Psoas muscle (tissue), 7 donors: ENCODE measurements at regions not wholly inside any gene's neighbourhood (a gene's known extent, or its start where the extent isn't known, plus 50 kb on each side); places are given as distances from the start of the nearest gene placed in this dataset.

Source experiments
- ATAC-seq, 4 donors: fragments of 200-7000 bp; cut with Tn5 transposase; one replicate each; pipeline ENCODE4 v1.9.1; 2020; ENCODE audit warnings: moderate library complexity in 3 of 4, mild to moderate bottlenecking in 2 of 4
- DNase-seq, 2 donors: peaks; one replicate each; pipeline ENCODE4 v3.0.0-alpha.2; 2020
- H3K27ac ChIP-seq: fragments of 200-600 bp; one replicate; pipeline ENCODE4 v1.8.0; 2022
- H3K27me3 ChIP-seq, 3 donors: fragments of 200-600 bp in 1 of 3; one replicate each; pipeline versions ENCODE4 v1.6.1 to v1.8.0; 2013 to 2022; ENCODE audit warnings: low read length in 2 of 3, mild to moderate bottlenecking in 2 of 3, moderate library complexity in 1 of 3; ENCODE audit not compliant: insufficient read depth in 3 of 3
- H3K36me3 ChIP-seq, 2 donors: fragments of 200-600 bp in 1 of 2; one replicate each; pipeline versions ENCODE4 v1.6.1 to v1.8.0; 2013 to 2022; ENCODE audit warnings: low read depth in 1 of 2, mild to moderate bottlenecking in 1 of 2, moderate library complexity in 1 of 2; ENCODE audit not compliant: insufficient read depth in 1 of 2
- H3K4me1 ChIP-seq: fragments of 200-600 bp; one replicate; pipeline ENCODE4 v1.8.0; 2022
- H3K4me3 ChIP-seq: fragments of 200-600 bp; one replicate; pipeline ENCODE4 v1.8.0; 2022; ENCODE audit warnings: mild to moderate bottlenecking
- H3K9me3 ChIP-seq: fragments of 200-600 bp; one replicate; pipeline ENCODE4 v1.8.0; 2022
- WGBS, 3 donors: extraction: QIAGEN DNeasy Blood & Tissue Kit; methylation state at CpG; one replicate each; pipeline versions ENCODE4 v1.1.6 to v1.1.7; 2013; 5-methylcytosine and 5-hydroxymethylcytosine counted together
- intact Hi-C, 2 donors: fragments of 100-400 bp; cut with DNase I; formaldehyde crosslinking; loops; one replicate each; pipeline versions ENCODE4 v1.11.0 to v1.14.2; 2022
- TF ChIP-seq, protein P1 (sequence below): fragments of 200-600 bp; IDR thresholded peaks from one replicate; pipeline ENCODE4 v1.8.0; 2022; ENCODE audit warnings: antibody characterized with exemption
- donor health status: healthy with polysubstance abuse.
- donor health status: DM: no; HTN: no; CAD: no; lungs with moderate emphysema.
- donor health status: Bipolar disorder and iron deficiency.
- donor health status: healthy.
- donor health status: DM: yes; HTN: yes; CAD: no.
- donor health status: DM: no; HTN: no; CAD: no.
- donor health status: DM: yes; HTN: yes; CAD: no.

DNA sequence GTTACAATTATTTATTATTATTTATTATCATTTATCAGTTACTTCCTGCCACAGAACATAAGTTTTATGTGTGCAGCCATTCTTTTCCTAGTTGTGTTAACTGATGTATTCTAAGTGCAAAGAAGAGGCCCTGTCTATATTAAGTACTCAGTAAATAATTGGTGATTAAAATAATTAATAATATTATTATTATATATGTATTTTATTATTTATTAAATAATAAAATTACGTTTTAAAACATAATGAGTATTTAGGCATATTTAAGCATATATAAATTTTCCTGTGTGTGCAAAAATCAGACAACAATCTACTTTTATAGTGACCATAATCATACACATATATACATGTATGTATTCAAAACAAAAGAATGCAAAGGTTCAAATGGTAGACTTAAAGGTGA, 1871.6 kb upstream of the IGFBP7 start:
- no peak overlapping the region for H3K27ac ChIP-seq
- H3K9me3 ChIP-seq: no peaks in the 10 kb centered on the region
- H3K36me3 ChIP-seq: no peaks in the 10 kb centered on the region
- H3K4me3 ChIP-seq: no peak overlapping the region
- ATAC-seq (no peak), DNase-seq (no peak)
- TF ChIP-seq, protein P1, sequence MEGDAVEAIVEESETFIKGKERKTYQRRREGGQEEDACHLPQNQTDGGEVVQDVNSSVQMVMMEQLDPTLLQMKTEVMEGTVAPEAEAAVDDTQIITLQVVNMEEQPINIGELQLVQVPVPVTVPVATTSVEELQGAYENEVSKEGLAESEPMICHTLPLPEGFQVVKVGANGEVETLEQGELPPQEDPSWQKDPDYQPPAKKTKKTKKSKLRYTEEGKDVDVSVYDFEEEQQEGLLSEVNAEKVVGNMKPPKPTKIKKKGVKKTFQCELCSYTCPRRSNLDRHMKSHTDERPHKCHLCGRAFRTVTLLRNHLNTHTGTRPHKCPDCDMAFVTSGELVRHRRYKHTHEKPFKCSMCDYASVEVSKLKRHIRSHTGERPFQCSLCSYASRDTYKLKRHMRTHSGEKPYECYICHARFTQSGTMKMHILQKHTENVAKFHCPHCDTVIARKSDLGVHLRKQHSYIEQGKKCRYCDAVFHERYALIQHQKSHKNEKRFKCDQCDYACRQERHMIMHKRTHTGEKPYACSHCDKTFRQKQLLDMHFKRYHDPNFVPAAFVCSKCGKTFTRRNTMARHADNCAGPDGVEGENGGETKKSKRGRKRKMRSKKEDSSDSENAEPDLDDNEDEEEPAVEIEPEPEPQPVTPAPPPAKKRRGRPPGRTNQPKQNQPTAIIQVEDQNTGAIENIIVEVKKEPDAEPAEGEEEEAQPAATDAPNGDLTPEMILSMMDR: no peak
- no peaks in the 10 kb centered on the region for H3K4me1 ChIP-seq
- 0 to 29% (median 22%) methylated on average over 1 of the region's 1 CpG for WGBS, 3 donors
- H3K27me3 ChIP-seq: no peaks in the 10 kb centered on the region
- intact Hi-C loops: no loop called here

DNA sequence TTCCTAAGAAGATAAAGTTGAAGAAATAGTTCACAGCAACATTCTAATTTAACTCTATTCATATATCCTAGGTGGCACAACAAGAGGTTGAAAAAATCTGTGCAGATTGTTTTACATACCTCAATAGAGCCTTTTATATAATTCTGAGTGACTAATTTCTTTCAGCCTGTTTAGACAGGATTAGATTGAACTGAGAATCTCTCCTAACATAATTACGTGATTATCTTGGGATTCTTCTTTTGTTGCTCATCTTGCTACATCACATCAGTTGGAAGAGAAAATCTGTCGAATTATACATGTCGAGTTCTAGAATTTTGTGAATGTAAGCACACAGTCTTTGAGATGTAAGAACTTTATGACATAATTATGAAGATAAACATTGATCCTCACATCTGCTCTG, 1873.7 kb upstream of the IGFBP7 start:
- intact Hi-C loops: no loop called here
- TF ChIP-seq, protein P1: no peak
- ATAC-seq: no peak

DNA sequence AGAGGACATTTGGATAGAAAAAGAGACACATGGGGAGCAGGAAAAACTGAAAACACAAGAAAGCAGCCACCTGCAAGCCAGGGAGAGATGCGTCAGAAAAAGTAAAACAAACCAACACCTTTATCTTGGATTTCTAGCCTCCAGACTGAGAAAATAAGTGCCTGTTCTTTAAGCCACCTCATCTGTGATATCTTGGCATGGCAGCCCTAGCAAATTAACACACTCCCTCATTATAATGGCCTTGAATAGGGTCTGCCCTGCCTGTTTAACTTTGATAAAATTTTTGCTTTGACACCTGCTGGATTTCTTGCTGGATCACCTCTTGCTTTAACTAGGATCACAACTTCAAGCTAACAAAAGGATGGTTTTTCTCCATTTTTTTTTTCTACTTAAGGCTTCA, 1892.0 kb upstream of the IGFBP7 start:
- Histone ChIP-seq H3K27me3 (no peaks in the 10 kb centered on the region), H3K36me3 (no peaks in the 10 kb centered on the region), H3K4me3 (no peak overlapping the region), H3K4me1 (no peaks in the 10 kb centered on the region), H3K27ac (no peak overlapping the region), H3K9me3 (no peaks in the 10 kb centered on the region)
- WGBS, 3 donors: 42 to 87% (median 63%) methylated on average over 1 of the region's 1 CpG
- intact Hi-C loops: no loop called here
- TF ChIP-seq, protein P1: no peak
- DNase-seq (no peak), ATAC-seq (no peak)

More for the DNA sequence above, 1873.7 kb upstream of the IGFBP7 start:
- no peaks in the 10 kb centered on the region for H3K36me3 ChIP-seq
- H3K4me1 ChIP-seq: no peaks in the 10 kb centered on the region
- H3K9me3 ChIP-seq: no peaks in the 10 kb centered on the region
- H3K27ac ChIP-seq: no peak overlapping the region
- DNase-seq: no peak
- WGBS, 3 donors: 78 to 87% (median 82%) methylated on average over 3 of the region's 3 CpGs
- H3K27me3 ChIP-seq: no peaks in the 10 kb centered on the region
- no peak overlapping the region for H3K4me3 ChIP-seq

DNA sequence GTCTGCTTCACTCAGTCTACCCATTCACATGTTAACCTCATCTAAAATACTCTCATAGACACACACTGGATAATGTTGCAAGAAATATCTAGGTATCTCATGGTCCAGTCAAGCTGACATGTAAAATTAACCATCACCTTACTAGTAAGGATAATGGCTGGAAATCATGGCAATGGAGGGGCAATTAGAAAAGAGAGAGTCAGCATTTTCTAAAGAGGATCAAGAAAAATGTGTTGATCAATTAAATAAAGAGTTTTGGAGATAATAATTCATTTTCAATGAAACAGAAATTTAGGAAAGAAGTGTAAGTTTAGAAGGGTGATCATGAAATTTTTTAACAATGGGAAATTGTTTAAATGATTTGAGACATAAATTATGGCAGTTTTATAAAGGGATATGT, 1914.1 kb upstream of the IGFBP7 start:
- Histone ChIP-seq H3K27me3 (no peaks in the 10 kb centered on the region), H3K4me1 (no peaks in the 10 kb centered on the region), H3K9me3 (no peaks in the 10 kb centered on the region), H3K36me3 (no peaks in the 10 kb centered on the region), H3K4me3 (no peak overlapping the region), H3K27ac (no peak overlapping the region)
- ATAC-seq (no peak), DNase-seq (no peak)
- TF ChIP-seq, protein P1: no peak
- intact Hi-C loops: no loop called here

DNA sequence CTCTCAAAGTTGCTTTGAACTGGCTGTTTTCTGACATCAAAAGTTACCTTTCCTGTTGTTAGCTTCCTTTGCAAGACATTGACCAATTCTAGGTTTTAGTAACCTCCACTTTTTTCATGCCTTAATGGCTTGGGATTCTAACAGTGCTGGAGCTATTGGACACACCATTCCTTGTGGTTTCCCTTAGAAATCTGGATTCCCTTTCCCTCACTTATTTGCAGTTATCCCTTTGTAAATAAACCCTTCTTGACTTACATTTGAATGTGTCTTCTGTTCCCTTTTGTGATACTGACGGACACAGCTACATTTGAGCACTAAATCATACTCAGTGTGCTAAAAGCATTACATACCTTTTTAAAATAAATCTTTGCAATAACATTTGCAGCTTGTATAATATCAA, 1927.6 kb upstream of the IGFBP7 start:
- TF ChIP-seq, protein P1: no peak
- no peak for ATAC-seq

More for the DNA sequence above, 1927.6 kb upstream of the IGFBP7 start:
- H3K4me1 ChIP-seq: no peaks in the 10 kb centered on the region
- no peak overlapping the region for H3K4me3 ChIP-seq
- 38 to 45% (median 44%) methylated on average over 1 of the region's 1 CpG for WGBS, 3 donors
- no peak for DNase-seq
- no peaks in the 10 kb centered on the region for H3K9me3 ChIP-seq
- no peaks in the 10 kb centered on the region for H3K36me3 ChIP-seq
- H3K27me3 ChIP-seq: no peaks in the 10 kb centered on the region
- H3K27ac ChIP-seq: no peak overlapping the region
- intact Hi-C loops: no loop called here
